Activated CD8-positive, alpha-beta T cell treated with anti-CD3 and anti-CD28 coated beads for 36 hours (primary cell): ENCODE measurements at regions not wholly inside any gene's neighbourhood (a gene's known extent, or its start where the extent isn't known, plus 50 kb on each side); places are given as distances from the start of the nearest gene placed in this dataset.
"Not testable (repeated sequence)": the region's sequence is repeated elsewhere in the genome, so short reads cannot be mapped to it uniquely, and the experiment has no call there.

Experiments
- ATAC-seq: fragments of 200-7000 bp; cut with Tn5 transposase; one replicate; pipeline ENCODE4 v1.10.0; 2021; ENCODE audit warnings: mild to moderate bottlenecking, moderate library complexity
- CTCF ChIA-PET: fragments of 350-600 bp; sonication (Branson Sonifier 250); formaldehyde crosslinking; loops from one replicate; lab custom pipeline; 2021; ENCODE audit warnings: antibody characterized with exemption; lab: Charles Lee
- POLR2A ChIA-PET: fragments of 350-600 bp; sonication (Branson Sonifier 250); formaldehyde crosslinking; loops from one replicate; lab custom pipeline; 2021; ENCODE audit warnings: antibody characterized with exemption; lab: Charles Lee
- DNase-seq: peaks from one replicate; pipeline ENCODE4 v3.0.0-alpha.2; 2020
- H3K27ac Mint-ChIP-seq: one replicate; pipeline ENCODE4 v1.8.0; 2021; ENCODE audit warnings: mild to moderate bottlenecking, mixed read lengths
- H3K27me3 Mint-ChIP-seq: one replicate; pipeline ENCODE4 v1.8.0; 2021; ENCODE audit warnings: mixed read lengths
- H3K36me3 Mint-ChIP-seq: one replicate; pipeline ENCODE4 v1.8.0; 2021; ENCODE audit warnings: low read depth, mixed read lengths
- H3K4me1 Mint-ChIP-seq: one replicate; pipeline ENCODE4 v1.8.0; 2021; ENCODE audit warnings: low read depth, mixed read lengths
- H3K4me3 Mint-ChIP-seq: one replicate; pipeline ENCODE4 v1.8.0; 2021; ENCODE audit warnings: mild to moderate bottlenecking, moderate library complexity, mixed read lengths
- H3K9me3 Mint-ChIP-seq: one replicate; pipeline ENCODE4 v1.8.0; 2021; ENCODE audit warnings: mixed read lengths
- CTCF ChIP-seq: fragments of 200-600 bp; IDR thresholded peaks from one replicate; pipeline ENCODE4 v1.8.0; 2022; ENCODE audit warnings: antibody characterized with exemption, mild to moderate bottlenecking
- intact Hi-C: fragments of 100-400 bp; cut with micrococcal nuclease; formaldehyde crosslinking; loops from one replicate; pipeline ENCODE4 v1.10.0; 2022

- H3K4me1 Mint-ChIP-seq, H3K27me3 Mint-ChIP-seq, CTCF ChIA-PET, intact Hi-C loops, H3K9me3 Mint-ChIP-seq, H3K36me3 Mint-ChIP-seq, ATAC-seq, H3K4me3 Mint-ChIP-seq, DNase-seq, H3K27ac Mint-ChIP-seq, POLR2A ChIA-PET: not testable (repeated sequence)
These were observed 345.9 kb downstream of the TUBA3C start for GRCh38 chr13:18835754-18836153.

- H3K27me3 Mint-ChIP-seq, intact Hi-C loops, DNase-seq, CTCF ChIA-PET, ATAC-seq, H3K36me3 Mint-ChIP-seq, H3K27ac Mint-ChIP-seq, H3K9me3 Mint-ChIP-seq, H3K4me1 Mint-ChIP-seq, POLR2A ChIA-PET, H3K4me3 Mint-ChIP-seq: not testable (repeated sequence)
These were observed 356.9 kb downstream of the TUBA3C start for GRCh38 chr13:18824678-18825077.

GRCh38 chr13:18822655-18823639 is 358.7 kb downstream of the TUBA3C start:
- H3K4me1 Mint-ChIP-seq, H3K27ac Mint-ChIP-seq, H3K4me3 Mint-ChIP-seq, H3K9me3 Mint-ChIP-seq, POLR2A ChIA-PET, DNase-seq, H3K27me3 Mint-ChIP-seq, H3K36me3 Mint-ChIP-seq, CTCF ChIA-PET, ATAC-seq, intact Hi-C loops: not testable (repeated sequence)

- H3K36me3 Mint-ChIP-seq, H3K9me3 Mint-ChIP-seq, DNase-seq, ATAC-seq, intact Hi-C loops, H3K27me3 Mint-ChIP-seq, CTCF ChIA-PET, H3K4me1 Mint-ChIP-seq, H3K4me3 Mint-ChIP-seq, POLR2A ChIA-PET, H3K27ac Mint-ChIP-seq: not testable (repeated sequence)
These were observed 407.6 kb downstream of the TUBA3C start for GRCh38 chr13:18773988-18774387.

- H3K4me3 Mint-ChIP-seq, CTCF ChIA-PET, H3K27ac Mint-ChIP-seq, POLR2A ChIA-PET, H3K36me3 Mint-ChIP-seq, H3K4me1 Mint-ChIP-seq, intact Hi-C loops, H3K9me3 Mint-ChIP-seq, H3K27me3 Mint-ChIP-seq, DNase-seq, ATAC-seq: not testable (repeated sequence)
These were observed 439.9 kb downstream of the TUBA3C start for GRCh38 chr13:18741696-18742095.

- POLR2A ChIA-PET, result no interaction called here
These were observed 442.3 kb downstream of the TUBA3C start for GRCh38 chr13:18739310-18739709.

GRCh38 chr13:18738086-18738485 is 443.5 kb downstream of the TUBA3C start:
- H3K9me3 Mint-ChIP-seq, ATAC-seq, POLR2A ChIA-PET, H3K36me3 Mint-ChIP-seq, CTCF ChIA-PET, H3K27me3 Mint-ChIP-seq, intact Hi-C loops, H3K27ac Mint-ChIP-seq, H3K4me1 Mint-ChIP-seq, DNase-seq, H3K4me3 Mint-ChIP-seq: not testable (repeated sequence)

More at GRCh38 chr13:18739310-18739709, 442.3 kb downstream of the TUBA3C start:
- DNase-seq (no peak), ATAC-seq (no peak)
- Mint-ChIP-seq H3K27ac (no peak overlapping the region), H3K4me3 (no peak overlapping the region), H3K36me3 (no peaks in the 10 kb centered on the region), H3K9me3 (peaks cover 1% of the 10 kb centered on the region), H3K27me3 (no peaks in the 10 kb centered on the region), H3K4me1 (no peaks in the 10 kb centered on the region)
- intact Hi-C loops, result no loop called here
- TF ChIP-seq CTCF, result no peak
- CTCF ChIA-PET, result no interaction called here

- DNase-seq, H3K36me3 Mint-ChIP-seq, H3K4me3 Mint-ChIP-seq, intact Hi-C loops, POLR2A ChIA-PET, CTCF ChIA-PET, H3K4me1 Mint-ChIP-seq, ATAC-seq, H3K27me3 Mint-ChIP-seq, H3K9me3 Mint-ChIP-seq, H3K27ac Mint-ChIP-seq: not testable (repeated sequence)
These were observed 454.5 kb downstream of the TUBA3C start for GRCh38 chr13:18727138-18727537.

GRCh38 chr13:18726524-18726923 is 455.1 kb downstream of the TUBA3C start:
- H3K9me3 Mint-ChIP-seq, H3K27me3 Mint-ChIP-seq, CTCF ChIA-PET, H3K4me1 Mint-ChIP-seq, DNase-seq, H3K36me3 Mint-ChIP-seq, H3K27ac Mint-ChIP-seq, ATAC-seq, H3K4me3 Mint-ChIP-seq, POLR2A ChIA-PET, intact Hi-C loops: not testable (repeated sequence)

- H3K27ac Mint-ChIP-seq, H3K36me3 Mint-ChIP-seq, H3K27me3 Mint-ChIP-seq, ATAC-seq, H3K4me1 Mint-ChIP-seq, CTCF ChIA-PET, H3K9me3 Mint-ChIP-seq, H3K4me3 Mint-ChIP-seq, DNase-seq, POLR2A ChIA-PET, intact Hi-C loops: not testable (repeated sequence)
These were observed 456.3 kb downstream of the TUBA3C start for GRCh38 chr13:18725242-18725822.
